ENCODE measurements at regions not wholly inside any gene's neighbourhood (a gene's known extent, or its start where the extent isn't known, plus 50 kb on each side); places are given as distances from the start of the nearest gene placed in this dataset.

- H3K4me3 ChIP-seq (replicated peaks in 1 of 3; ENCODE audit: insufficient read depth in 1 of 3, low read depth in 2 of 3, low read length in 3 of 3): no peak overlapping the region
- 3% methylated on average over 1 of the region's 1 CpG for WGBS (ENCODE audit: low lambda C conversion rate)
- intact Hi-C loops (cut with micrococcal nuclease; ENCODE audit: unreplicated experiment): no loop called here
- H3K4me2 ChIP-seq (ENCODE audit: low read depth, low read length): no peak overlapping the region
- no peak overlapping the region for H3K27ac ChIP-seq (ENCODE audit: extremely low read length, insufficient read depth, low read length)
- ChIA-PET CTCF (ENCODE audit: low intra/inter-chr PET ratio, low total read pairs) (no interaction called here), POLR2A (no interaction called here)
- H2AFZ ChIP-seq (ENCODE audit: low read length): no peak overlapping the region
- no peaks in the 10 kb centered on the region for H3K79me2 ChIP-seq (ENCODE audit: insufficient read depth, low read length)
- H3K36me3 ChIP-seq (replicated peaks in 1 of 2; ENCODE audit: control insufficient read depth in 1 of 2, insufficient read depth in 2 of 2, low read length in 2 of 2): no peaks in the 10 kb centered on the region
- H3K27me3 ChIP-seq (ENCODE audit: control insufficient read depth in 1 of 2, insufficient read depth in 2 of 2, low read length in 2 of 2): no peaks in the 10 kb centered on the region
- FAIRE-seq (no peak), DNase-seq (ENCODE audit: low spot score) (no peak), ATAC-seq (no peak)
- no TSS peak for BruUV-seq (replicated peaks)
- in situ Hi-C loops (cut with HindIII; ENCODE audit: extremely low pct_ligation_motif_present, low pct_unique_long_range_greater_than_20kb): no loop called here
- H4K20me1 ChIP-seq (ENCODE audit: insufficient read depth, low read length): no peaks in the 10 kb centered on the region
- H3K9me3 ChIP-seq (ENCODE audit: low read length): peaks cover 87% of the 10 kb centered on the region
- H3K9ac ChIP-seq (ENCODE audit: insufficient read depth, low read depth, low read length): no peak overlapping the region
- no peaks in the 10 kb centered on the region for H3K4me1 ChIP-seq (ENCODE audit: insufficient read depth, low read length)
- TF ChIP-seq ZNF761 (CRISPR knock-in tag; conservative IDR thresholded peaks at IDR 0.05) (no peak), ZNF746 (CRISPR knock-in tag; IDR thresholded peaks at IDR 0.05) (no peak), ZNF770 (CRISPR knock-in tag; IDR thresholded peaks at IDR 0.05) (no peak), SOX5 (CRISPR knock-in tag; IDR thresholded peaks at IDR 0.05; ENCODE audit: borderline replicate concordance) (no peak), ZNF318 (CRISPR knock-in tag; IDR thresholded peaks at IDR 0.05) (no peak), ZBTB7B (CRISPR knock-in tag; IDR thresholded peaks at IDR 0.05) (no peak), KDM6A (CRISPR knock-in tag; IDR thresholded peaks at IDR 0.05; ENCODE audit: low read depth) (no peak), RCOR2 (CRISPR knock-in tag; IDR thresholded peaks at IDR 0.05) (no peak), TEAD3 (CRISPR knock-in tag; optimal IDR thresholded peaks at IDR 0.05; ENCODE audit: borderline replicate concordance) (no peak), ATF2 (CRISPR knock-in tag; IDR thresholded peaks at IDR 0.05) (no peak), TBX2 (CRISPR knock-in tag; IDR thresholded peaks at IDR 0.05; ENCODE audit: borderline replicate concordance) (no peak), GFI1 (CRISPR knock-in tag; IDR thresholded peaks at IDR 0.05; ENCODE audit: borderline replicate concordance) (no peak), NKX3-1 (CRISPR knock-in tag; IDR thresholded peaks at IDR 0.05) (no peak), ATF7 (IDR thresholded peaks at IDR 0.05) (no peak), ATF7 (CRISPR knock-in tag; IDR thresholded peaks at IDR 0.05) (no peak)
Measured at GRCh38 chr3:557972-558371, 361.4 kb downstream of the CHL1 start.

Data from HepG2 (cell line).